GM19438 (cell line): ENCODE measurements at regions not wholly inside any gene's neighbourhood (a gene's known extent, or its start where the extent isn't known, plus 50 kb on each side); places are given as distances from the start of the nearest gene placed in this dataset.

ENCODE experiments used
- ATAC-seq: cut with Tn5 transposase; IDR thresholded peaks from one replicate; pipeline ENCODE4 v1.9.1; 2021; ENCODE audit warnings: low read depth; ENCODE audit not compliant: unreplicated experiment

DNA sequence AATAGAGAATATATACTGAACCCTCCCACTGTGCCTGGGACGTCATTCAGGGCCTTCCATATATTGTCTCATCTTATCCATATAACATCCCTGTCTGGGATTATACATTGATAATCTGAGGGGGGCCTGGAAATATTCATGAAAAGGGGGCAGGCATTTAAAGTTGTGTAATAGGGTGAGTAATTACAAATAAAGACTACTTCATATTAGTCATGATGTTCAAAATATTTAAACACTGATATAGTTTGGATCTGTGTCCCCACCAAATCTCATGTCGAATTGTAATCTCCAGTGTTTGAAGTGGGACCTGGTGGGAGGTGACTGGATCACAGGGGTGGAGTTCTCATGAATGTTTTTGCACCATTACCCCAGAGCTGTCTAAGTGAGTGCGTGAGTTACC is 97.8 kb downstream of the AQP9 start:
- ATAC-seq, result no peak

DNA sequence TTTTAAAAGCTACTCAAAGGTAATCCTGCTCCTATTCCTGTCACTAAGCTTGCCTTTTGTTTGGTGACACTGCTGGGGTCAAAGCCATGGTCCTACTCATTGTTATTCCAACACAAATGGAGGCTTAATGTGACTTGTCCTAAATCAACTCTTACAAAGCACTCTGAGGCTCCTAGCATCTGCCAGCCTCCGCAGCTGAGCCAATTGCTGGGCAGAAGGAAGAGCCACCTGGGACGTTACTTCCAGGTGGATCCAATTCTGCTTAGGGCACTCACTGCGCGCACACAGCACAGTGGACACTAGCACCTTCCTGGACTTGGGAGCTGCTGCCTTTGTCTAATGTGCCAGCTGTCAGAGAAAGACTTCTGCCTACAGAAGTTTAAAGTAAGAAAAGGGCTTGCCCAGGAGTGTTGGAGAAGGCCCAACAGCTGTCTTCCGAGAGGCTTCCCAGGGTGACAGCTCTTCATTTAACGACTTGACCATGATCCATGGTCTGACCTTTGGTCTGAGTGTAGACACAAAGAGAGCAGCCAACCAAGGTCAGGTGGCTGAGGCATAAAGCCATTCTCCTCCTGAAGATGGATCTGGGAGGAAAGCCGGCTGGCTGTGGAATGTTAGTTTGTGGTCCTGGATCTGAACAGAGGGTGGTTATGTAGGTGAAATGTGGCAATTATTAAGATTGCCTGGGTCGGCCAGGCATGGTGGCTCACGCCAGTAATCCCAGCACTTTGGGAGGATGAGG is 102.2 kb downstream of the AQP9 start:
- ATAC-seq, result no peak

DNA sequence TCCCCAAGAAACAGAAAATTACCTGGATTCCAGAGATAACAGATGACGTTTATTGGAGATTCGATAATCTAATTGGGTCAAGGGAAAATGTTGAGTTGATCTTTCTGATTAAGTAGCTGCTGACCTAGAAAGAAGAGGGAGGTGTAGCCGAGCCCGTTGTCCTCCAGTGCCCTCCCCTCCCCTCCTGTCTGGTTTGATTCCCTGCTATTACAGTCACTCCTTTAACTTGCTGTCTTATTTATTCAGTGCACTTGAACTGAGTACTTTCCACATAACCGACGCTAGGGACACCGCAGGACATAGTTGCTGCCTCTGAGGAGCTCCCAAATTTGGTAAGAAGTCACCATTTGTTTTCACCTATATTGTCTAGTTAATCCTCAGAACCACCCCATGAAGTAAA is 103.7 kb downstream of the AQP9 start:
- ATAC-seq, result no peak

DNA sequence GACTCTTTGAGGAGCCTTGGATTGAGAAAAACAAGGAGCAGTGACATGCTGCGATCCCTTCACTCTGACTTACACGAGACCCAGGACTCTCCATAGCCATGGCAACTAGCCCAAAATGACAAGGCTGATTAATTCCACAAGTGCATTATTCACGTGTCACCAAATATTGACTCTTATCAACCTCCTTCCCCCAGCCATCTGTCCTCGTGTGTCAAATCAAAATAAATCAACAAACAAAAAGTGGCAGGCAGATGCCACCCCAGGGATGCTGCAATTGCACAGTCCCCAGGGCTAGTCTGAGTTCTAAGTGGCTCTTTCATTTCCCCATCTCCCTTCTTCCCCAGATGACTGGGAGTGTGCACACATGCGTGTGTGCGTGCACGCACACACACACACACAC is 104.9 kb downstream of the AQP9 start:
- no peak for ATAC-seq

DNA sequence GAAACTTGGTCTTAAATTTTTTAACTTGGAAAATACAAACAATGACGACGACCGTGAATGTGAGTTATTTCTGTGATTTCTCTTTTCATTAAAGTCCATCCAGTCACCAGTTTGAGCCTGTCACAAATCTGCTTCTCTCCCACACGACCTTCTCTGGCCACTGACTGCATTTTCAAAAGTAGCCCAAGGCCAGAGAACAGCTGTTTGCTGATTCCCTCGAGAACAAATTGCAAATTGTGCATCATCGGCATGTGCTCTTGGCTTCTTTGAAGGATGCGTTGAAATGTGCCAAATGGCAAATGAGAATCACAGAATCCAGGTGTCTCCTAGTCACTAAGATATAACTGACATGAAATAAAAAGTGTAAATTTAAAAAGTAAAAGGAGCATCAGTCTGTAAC is 106.4 kb downstream of the AQP9 start:
- ATAC-seq, result no peak

DNA sequence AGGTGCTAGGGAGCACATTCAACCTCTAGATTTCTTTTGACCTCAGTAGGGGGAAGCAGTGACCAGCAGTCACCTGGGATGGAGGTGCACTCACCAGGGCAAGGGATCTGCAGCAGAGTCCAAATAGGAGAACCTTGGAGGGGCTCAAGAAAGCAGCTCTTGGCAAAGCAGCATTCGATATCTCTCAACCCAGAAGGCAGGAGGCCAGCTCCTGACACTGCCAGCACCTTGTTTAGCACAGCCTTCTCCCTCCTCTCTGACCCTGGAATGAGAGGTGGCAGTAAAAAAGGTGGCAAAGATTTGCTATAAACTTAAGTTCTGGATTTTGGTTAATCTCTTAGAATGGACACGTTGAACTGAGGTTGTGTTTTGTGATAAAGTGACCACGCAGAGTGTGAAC is 107.9 kb downstream of the AQP9 start:
- no peak for ATAC-seq

DNA sequence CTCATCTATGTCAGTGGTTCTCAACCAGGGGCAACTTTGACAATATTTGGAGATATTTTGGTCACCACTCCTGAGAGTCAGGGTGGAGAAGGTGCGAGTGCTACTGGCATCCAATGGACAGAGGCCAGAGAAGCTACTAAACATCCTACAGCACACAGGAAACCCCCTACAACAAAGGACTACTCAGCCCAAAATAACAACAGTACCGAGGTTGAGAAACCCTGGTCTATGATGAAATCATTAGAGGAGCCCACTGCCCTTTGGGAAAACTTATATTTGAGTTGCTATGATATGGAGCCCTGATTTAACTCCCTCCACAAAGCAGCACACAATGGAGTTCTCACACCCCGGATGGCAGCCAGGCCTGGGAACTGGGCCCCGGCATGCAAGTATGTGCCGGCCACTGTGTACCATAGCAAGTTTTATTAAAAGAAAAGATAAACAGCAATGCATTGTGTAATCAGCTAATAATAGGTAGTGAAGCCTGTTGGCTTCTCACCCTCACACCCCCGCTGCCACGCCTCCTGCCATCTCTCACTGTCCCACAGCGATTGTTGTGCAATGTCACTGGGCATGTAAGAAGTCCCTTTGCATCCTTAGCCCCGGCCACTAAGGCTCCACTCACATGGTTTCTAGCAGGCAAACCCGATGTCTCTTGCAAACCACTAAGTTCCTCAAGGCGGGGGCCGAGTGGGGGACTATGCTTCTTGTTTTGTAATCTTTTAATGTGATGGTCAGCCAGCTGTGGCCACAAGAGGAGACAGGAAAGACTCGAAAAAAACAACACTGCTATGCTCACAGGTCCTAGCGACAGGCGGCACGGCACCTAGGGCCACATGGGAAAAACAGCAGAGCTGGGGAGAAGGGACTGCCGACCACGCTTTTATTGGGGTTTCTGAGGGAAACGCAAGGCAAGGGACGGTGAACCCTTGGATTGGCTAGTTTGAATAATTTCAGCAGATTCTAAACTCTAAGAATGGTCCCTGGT is 110.0 kb downstream of the AQP9 start:
- ATAC-seq, result no peak

DNA sequence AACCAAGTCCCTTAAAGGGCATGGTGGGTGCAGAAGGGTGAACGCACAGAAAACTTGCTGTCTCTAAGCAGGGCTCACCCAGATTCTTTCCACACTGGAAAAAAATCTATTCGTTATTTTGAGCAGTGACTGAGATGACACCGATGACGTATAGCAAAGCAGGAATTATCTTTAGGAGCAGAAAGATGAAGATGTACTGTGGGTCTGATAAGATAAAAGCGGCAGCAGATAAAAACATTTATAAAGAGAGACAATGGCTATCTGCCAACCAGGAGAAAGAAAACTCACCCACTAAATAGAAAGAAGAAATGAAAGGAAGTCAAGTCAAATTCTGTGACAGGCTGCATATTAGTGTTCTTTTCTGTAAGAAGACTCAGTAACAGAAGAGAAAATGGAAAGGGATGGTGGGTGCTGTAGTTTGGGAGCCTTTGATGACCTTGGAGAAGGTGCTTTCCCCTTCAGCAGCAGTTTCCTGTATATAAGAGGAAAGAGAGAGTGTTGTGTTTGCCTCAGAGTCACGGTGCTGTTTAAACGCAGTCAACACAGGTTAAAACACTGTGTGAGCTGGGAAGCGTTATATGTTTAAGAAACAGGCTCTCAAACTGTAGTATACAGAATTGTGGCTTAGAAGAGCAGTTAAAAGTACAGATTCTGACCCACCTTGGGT is 111.6 kb downstream of the AQP9 start:
- no peak for ATAC-seq

DNA sequence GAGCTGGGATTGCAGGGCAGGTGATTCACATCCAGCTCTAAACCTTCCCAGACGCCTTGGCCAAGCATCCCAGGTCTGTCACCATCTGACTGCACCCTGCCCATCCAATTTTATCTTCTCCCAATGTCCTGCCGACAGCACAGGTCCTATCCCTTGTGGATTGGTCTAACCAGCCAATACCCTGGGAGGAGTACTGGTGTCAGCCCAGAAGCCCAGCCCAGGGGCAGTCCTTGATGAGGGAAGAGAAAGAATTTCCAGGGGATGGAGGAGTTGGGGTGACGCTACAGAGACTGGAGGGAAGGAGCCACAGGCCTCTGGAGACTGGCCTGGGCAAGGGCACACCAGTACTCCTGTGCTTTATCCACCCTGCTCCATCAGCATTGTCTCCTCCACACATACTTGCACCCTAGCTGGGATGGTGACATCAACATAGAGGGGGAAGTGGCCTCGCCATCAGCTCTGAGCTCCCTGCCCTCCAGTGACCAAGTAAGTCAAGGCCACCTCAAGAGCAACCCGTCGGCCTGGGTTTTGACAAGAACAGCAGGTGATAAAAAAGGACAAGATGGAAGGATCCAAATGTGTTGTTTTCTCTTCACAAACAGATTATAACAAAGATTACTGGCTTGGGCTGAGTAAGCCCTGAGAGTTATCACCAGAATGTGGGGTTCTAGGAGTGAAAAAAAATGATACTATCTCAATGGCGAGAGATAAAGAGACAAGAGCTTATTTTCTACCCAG is 114.6 kb downstream of the AQP9 start:
- no peak for ATAC-seq

DNA sequence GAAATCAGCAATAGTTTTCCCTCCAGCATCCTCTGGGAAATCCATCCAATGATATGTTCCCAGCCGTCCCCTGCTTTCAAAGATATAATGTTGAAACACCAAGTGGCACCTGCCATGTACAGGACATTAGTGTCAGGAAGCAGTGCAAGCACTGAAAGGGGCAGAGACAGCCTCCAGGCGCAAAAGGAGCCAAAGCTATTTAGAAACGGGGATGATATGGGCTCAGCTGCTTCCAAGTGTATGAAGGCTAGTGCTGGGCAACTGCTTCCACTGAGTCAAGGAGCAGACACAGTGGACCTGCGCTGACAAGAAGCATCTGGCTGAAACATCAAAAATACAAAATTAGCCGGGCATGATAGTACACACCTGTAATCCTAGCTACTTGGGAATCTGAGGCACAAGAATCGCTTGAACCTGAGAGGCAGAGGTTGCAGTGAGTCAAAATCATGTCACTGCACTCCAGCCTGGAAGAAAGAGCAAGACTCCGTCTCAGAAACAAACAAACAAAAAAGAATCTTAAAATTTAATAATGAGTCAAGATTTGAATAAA is 119.7 kb downstream of the AQP9 start:
- ATAC-seq, result no peak

DNA sequence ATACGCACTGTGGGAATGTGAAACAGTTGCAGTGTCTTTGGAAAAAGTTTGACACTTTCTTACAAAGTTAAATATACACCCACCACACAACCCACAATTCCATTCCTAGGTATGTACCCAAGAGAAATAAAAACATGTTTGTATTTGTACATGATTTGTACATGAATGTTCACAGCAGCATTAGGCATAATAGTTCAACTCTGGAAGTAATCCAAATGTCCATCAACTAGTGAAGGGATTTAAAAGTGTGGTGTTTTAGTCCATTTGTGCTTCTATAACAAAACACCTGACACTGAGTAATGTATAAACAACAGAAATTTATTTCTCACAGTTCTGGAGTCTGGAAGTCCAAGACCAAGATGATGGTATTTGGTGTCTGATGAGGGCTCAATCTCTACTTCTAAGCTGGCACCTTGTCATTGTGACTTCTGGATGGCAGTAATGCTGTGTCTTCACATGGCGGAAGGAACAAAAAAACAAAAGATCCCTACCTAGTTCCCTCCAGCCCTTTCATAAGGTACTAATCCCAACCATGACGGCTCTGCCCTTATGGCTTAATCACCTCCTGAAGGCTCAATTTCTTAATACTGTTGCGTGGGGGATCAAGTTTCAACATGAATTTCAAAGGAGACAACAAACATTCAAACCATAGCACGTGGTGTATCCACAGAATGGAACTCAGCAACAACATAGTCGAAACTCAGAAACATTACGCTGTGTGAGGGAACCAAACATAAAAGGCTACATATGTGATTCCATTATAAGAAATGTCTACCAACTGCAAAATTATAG is 120.5 kb downstream of the AQP9 start:
- no peak for ATAC-seq

DNA sequence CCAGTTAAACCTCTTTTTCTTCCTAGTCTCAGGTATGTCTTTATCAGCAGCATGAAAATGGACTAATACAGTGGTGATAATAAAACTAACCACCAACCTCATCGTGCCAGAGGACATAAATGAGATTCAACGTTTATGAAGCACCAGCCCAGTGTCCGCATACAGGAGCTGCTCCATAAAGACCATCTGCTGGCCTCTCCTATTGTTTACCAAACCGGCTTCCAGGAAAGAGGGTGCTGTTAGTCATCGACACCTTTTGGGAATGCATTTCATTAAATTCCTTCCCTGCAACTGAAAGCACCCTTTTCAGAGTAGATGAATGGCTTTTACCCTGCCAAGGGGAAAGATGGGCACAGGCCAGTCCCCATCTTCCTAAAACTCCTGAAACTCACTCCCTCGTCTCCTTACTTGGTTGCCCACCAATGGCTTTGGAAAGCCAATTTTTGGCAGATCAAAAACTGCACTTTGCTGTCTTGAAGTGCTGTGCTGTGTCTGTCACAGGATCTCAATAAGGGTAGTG is 122.1 kb downstream of the AQP9 start:
- ATAC-seq, result no peak

DNA sequence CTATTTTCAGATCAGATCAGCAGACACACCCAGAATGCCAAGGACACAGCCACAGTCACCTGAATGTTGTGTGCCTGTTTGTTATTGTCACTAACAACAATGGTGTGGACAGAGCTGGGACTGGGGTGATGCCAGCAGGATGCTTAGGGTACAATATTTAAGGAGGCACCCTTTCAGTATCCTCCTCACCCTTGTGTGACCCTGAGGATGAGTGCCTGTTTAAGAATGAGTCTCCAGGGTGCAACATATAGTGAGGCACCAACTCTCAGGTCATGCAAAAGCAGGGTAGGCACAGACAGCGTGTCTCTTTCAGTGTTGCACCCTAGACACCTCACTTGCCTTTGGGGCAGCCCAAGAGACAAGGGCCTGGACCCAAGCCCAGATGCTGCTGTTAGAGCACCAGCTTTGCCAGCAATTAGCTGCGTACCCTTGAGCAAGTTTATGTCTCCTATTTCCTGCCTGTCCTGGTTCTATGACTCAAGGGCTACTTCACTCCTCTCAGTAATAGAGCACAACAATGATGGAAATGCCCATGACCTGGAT is 122.6 kb downstream of the AQP9 start:
- ATAC-seq, result no peak

DNA sequence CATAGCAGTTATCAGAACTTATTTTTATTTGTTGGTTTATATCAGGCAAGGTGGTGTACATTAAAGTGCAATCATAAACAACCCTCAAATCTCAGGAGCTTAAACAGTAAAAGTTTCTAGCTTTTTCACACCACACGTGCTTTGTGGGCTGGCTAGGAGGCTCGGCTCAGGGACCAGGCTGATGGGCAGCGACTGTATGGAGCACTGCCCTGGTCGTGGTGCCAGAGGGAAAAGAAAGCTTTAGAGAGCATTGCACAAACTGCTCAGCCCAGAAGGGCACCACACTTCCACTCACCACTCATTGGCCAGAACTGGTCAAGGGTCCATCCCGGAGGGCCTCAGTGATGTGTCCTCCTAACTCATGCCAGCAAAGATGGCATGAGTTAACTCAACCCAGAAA is 123.2 kb downstream of the AQP9 start:
- ATAC-seq, result no peak

DNA sequence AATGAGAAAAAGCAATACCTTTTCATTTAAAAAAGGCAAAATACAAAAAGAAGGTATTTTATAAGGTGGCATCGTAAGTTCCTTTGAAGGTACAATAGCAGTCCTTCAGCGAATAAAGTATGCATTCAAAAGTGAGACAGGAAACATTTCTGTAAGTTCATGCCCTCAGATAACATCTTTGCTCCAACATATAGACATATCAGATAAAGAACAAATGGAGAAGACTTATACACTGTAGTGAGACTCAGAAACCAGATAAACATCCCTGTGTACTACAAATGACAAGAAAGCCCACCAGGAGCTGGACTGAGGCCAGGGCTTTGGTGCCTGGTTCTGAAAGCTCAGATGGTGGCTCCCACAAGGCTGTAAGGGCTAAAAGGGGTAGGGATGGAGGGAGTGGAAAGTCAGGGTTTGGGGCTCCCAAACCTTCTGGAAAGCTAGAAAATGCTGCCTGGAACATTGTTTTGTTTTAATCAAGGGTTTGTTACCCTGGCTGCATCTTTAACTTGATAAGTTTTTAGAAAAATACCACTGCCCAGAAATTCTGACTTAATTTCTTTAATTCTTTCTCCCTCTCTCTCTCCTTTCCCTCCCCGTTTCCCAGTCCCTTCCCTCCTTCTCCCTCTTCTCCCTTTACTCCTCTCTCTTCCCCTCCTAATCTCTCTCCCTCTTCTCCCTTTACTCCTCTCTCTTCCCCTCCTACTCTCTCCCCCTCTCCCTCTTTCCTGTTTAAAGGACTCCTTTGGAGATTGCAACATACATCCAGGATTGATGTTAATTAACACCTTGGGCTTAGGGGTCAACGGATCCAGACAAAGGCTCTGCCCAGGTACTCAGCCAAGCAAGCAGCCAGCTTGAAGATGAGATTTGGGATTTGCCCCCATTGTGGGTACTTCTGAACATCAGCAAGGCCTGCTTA is 126.1 kb downstream of the AQP9 start:
- ATAC-seq, result no peak

DNA sequence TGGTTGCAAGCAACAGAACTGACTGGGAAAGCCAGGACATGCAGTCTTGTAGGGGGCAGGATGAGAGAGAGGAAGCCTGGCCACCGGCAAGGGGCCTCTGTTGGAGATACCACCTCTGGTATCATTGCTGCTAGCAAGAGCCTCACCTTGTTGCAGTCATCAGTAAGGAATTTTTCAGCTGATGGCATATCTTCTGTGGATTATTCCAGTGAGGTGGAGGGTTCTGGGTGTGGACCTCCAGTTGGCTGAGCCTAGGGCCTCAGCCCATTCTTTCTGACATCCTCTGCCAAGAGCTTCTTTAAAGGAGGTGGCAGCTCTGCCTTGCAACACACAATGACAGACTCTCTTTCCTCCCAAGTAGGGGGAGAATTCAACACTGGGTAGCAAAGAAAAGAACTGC is 128.9 kb downstream of the AQP9 start:
- no peak for ATAC-seq

DNA sequence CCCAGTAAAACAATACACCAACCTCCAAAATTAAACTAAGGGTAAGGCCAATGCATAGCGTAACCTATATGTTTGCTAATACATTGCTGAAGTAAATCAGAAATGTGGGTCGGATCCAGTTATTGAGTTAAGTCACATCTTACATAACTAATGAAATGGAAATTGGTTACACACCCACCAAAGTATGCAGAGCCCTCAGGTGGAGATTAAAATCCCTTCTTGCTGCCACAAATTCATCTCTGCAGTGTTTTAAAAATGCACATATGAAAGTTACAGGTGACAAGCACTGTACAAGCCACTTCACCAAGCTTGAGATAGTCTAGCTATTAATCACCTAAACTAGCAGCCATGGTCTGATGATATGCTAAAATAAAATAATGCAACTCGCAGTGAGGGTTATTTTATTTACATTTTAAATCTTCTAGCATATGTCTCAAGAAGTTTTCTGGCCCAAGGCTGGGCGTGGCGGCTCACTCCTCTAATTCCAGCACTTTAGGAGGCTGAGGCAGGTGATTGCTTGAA is 130.6 kb downstream of the AQP9 start:
- ATAC-seq, result no peak
